ENCODE measurements at regions not wholly inside any gene's neighbourhood (a gene's known extent, or its start where the extent isn't known, plus 50 kb on each side); places are given as distances from the start of the nearest gene placed in this dataset.

- H3K4me3 ChIP-seq (ENCODE audit: low read depth in 2 of 2, low read length in 2 of 2), result no peak overlapping the region
- peaks cover 19% of the 10 kb centered on the region for H3K27me3 ChIP-seq (ENCODE audit: control insufficient read depth, insufficient read depth, low read length)
- H3K27ac ChIP-seq (ENCODE audit: low read length), result no peak overlapping the region
- ChIA-PET POLR2A (no interaction called here), CTCF (no interaction called here)
- ATAC-seq (no peak), DNase-seq (ENCODE audit: low read depth, low spot score) (no peak)
- H3K36me3 ChIP-seq (ENCODE audit: control insufficient read depth, insufficient read depth, low read length), result no peaks in the 10 kb centered on the region
- H3K4me1 ChIP-seq (ENCODE audit: control insufficient read depth, insufficient read depth, low read length), result no peaks in the 10 kb centered on the region
- H3K9me3 ChIP-seq (ENCODE audit: control insufficient read depth, insufficient read depth, low read depth, low read length), result no peaks in the 10 kb centered on the region
- no TSS peak for BruUV-seq (replicated peaks)
- TF ChIP-seq REST (IDR thresholded peaks at IDR 0.05; ENCODE audit: insufficient read depth in 1 of 2, low read depth in 2 of 2, low read length in 1 of 2) (no peak), SIN3A (IDR thresholded peaks at IDR 0.05; ENCODE audit: borderline replicate concordance, insufficient read depth, low read depth, low read length) (no peak), CTCF (IDR thresholded peaks at IDR 0.05) (no peak; the same call in 1 of the 2 replicates), POLR2AphosphoS5 (IDR thresholded peaks at IDR 0.05; ENCODE audit: low read depth, low read length) (no peak), TCF7L2 (IDR thresholded peaks at IDR 0.05; ENCODE audit: low read depth, low read length) (no peak)
- intact Hi-C loops (cut with micrococcal nuclease; ENCODE audit: unreplicated experiment) (no loop called here), in situ Hi-C loops (cut with HindIII; ENCODE audit: low pct_unique_long_range_greater_than_20kb, low sequenced_read_pairs) (no loop called here)
Observed at GRCh38 chr1:223486366-223486765, 93.2 kb downstream of the CCDC185 start.

DNA sequence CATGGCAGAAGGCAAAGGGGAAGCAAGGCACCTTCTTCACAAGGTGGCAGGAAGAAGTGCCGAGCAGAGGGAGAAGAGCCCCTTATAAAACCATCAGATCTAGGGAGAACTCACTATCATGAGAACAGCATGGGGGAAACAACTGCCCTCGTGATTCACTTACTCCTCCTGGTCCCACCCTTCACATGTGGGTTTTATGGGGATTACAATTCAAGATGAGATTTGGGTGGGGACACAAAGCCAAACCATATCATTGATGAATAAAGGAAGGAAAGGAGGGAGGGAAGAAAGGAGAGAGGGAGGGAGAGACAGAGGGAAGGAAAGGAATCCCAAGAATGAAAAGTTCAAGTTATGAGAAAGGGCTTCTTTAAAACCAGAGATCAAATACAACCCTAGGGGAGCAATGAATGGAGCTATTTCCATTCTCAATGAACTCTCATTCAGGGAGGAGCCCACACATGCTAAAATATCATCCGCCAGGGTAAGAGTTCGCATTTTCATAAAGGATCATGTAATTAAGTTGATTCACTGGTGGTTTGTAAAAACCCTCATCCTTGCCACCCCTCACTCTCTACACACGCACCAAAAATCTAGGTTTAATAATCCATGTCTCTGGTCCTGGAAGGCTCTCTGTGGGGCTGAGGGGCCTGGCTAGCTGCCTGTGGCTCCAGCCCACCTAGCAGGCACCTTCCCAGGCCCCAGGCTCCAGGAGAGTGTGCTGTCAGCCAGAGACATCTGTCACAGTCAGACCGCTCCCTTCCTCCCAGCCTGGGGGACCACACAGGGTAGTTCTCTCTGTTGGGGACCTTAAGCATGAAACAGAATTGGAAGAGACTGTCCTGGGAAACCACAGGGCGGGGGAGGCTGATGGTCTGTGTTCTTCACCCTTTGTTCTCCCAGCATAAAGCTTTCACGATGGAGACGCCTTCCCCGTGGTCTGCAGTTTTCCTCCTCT lies 94.0 kb downstream of the CCDC185 start:
- BruUV-seq (replicated peaks), result no TSS peak
- intact Hi-C loops (cut with micrococcal nuclease; ENCODE audit: unreplicated experiment) (no loop called here), in situ Hi-C loops (cut with HindIII; ENCODE audit: low pct_unique_long_range_greater_than_20kb, low sequenced_read_pairs) (no loop called here)
- ChIA-PET POLR2A (no interaction called here), CTCF (no interaction called here)
- Histone ChIP-seq H3K27me3 (ENCODE audit: control insufficient read depth, insufficient read depth, low read length) (peaks cover 16% of the 10 kb centered on the region), H3K36me3 (ENCODE audit: control insufficient read depth, insufficient read depth, low read length) (no peaks in the 10 kb centered on the region), H3K4me1 (ENCODE audit: control insufficient read depth, insufficient read depth, low read length) (no peaks in the 10 kb centered on the region), H3K27ac (ENCODE audit: low read length) (no peak overlapping the region), H3K4me3 (ENCODE audit: low read depth in 2 of 2, low read length in 2 of 2) (no peak overlapping the region), H3K9me3 (ENCODE audit: control insufficient read depth, insufficient read depth, low read depth, low read length) (no peaks in the 10 kb centered on the region)
- DNase-seq (ENCODE audit: low read depth, low spot score) (no peak), ATAC-seq (no peak)
- no peak for TF ChIP-seq SIN3A (IDR thresholded peaks at IDR 0.05; ENCODE audit: borderline replicate concordance, insufficient read depth, low read depth, low read length)
- no peak for TF ChIP-seq REST (IDR thresholded peaks at IDR 0.05; ENCODE audit: insufficient read depth in 1 of 2, low read depth in 2 of 2, low read length in 1 of 2)
- TF ChIP-seq TCF7L2 (IDR thresholded peaks at IDR 0.05; ENCODE audit: low read depth, low read length), result no peak
- no peak for TF ChIP-seq POLR2AphosphoS5 (IDR thresholded peaks at IDR 0.05; ENCODE audit: low read depth, low read length)
- no peak for TF ChIP-seq CTCF (IDR thresholded peaks at IDR 0.05)

All from Panc1 (cell line).